ENCODE measurements at regions not wholly inside any gene's neighbourhood (a gene's known extent, or its start where the extent isn't known, plus 50 kb on each side); places are given as distances from the start of the nearest gene placed in this dataset.

- no peak for DNase-seq
Measured at GRCh38 chr1:221946768-221947167, 204.9 kb upstream of the DUSP10 start.

- no peak for DNase-seq
Measured at GRCh38 chr1:221945669-221946068, 203.8 kb upstream of the DUSP10 start.

GRCh38 chr1:221944247-221944870 is 202.5 kb upstream of the DUSP10 start:
- DNase-seq: no peak

- DNase-seq: no peak
Measured at GRCh38 chr1:221940631-221941030, 198.7 kb upstream of the DUSP10 start.

GRCh38 chr1:221939607-221940006 is 197.7 kb upstream of the DUSP10 start:
- DNase-seq: no peak

GRCh38 chr1:221937155-221937953 is 195.5 kb upstream of the DUSP10 start:
- DNase-seq: no peak

- no peak for DNase-seq
Measured at GRCh38 chr1:221933814-221934213, 191.9 kb upstream of the DUSP10 start.

GRCh38 chr1:221926441-221926840 is 184.6 kb upstream of the DUSP10 start:
- no peak for DNase-seq

GRCh38 chr1:221925947-221926346 is 184.1 kb upstream of the DUSP10 start:
- DNase-seq: no peak

GRCh38 chr1:221923929-221924598 is 182.2 kb upstream of the DUSP10 start:
- no peak for DNase-seq

GRCh38 chr1:221921936-221922335 is 180.0 kb upstream of the DUSP10 start:
- no peak for DNase-seq

- DNase-seq: no peak
Measured at GRCh38 chr1:221919743-221920142, 177.9 kb upstream of the DUSP10 start.

- DNase-seq: no peak
Measured at GRCh38 chr1:221919341-221919740, 177.5 kb upstream of the DUSP10 start.

GRCh38 chr1:221916176-221916575 is 174.3 kb upstream of the DUSP10 start:
- DNase-seq: no peak

- no peak for DNase-seq
Measured at GRCh38 chr1:221915764-221916163, 173.9 kb upstream of the DUSP10 start.

GRCh38 chr1:221913351-221913892 is 171.5 kb upstream of the DUSP10 start:
- no peak for DNase-seq

GRCh38 chr1:221912230-221912629 is 170.3 kb upstream of the DUSP10 start:
- no peak for DNase-seq

- no peak for DNase-seq
Measured at GRCh38 chr1:221911714-221912113, 169.8 kb upstream of the DUSP10 start.

GRCh38 chr1:221910222-221910621 is 168.3 kb upstream of the DUSP10 start:
- no peak for DNase-seq

GRCh38 chr1:221908573-221908972 is 166.7 kb upstream of the DUSP10 start:
- DNase-seq: no peak

- DNase-seq: no peak
Measured at GRCh38 chr1:221907166-221907932, 165.5 kb upstream of the DUSP10 start.

- DNase-seq: no peak
Measured at GRCh38 chr1:221905802-221906201, 163.9 kb upstream of the DUSP10 start.

- no peak for DNase-seq
Measured at GRCh38 chr1:221904319-221904718, 162.4 kb upstream of the DUSP10 start.

Measured in activated CD8-positive, alpha-beta memory T cell treated with anti-CD3 and anti-CD28 coated beads for 24 hours (primary cell).